HEK293T (cell line): ENCODE measurements at regions not wholly inside any gene's neighbourhood (a gene's known extent, or its start where the extent isn't known, plus 50 kb on each side); places are given as distances from the start of the nearest gene placed in this dataset.

Source experiments
- CTCF ChIA-PET: fragments of 350-600 bp; formaldehyde crosslinking; extraction: SDS; loops from one replicate; lab custom pipeline; 2021; ENCODE audit warnings: antibody characterized with exemption, inconsistent platforms; lab: Yijun Ruan, JAX
- POLR2A ChIA-PET: fragments of 350-600 bp; formaldehyde crosslinking; extraction: SDS; loops from one replicate; lab custom pipeline; 2020; ENCODE audit warnings: antibody characterized with exemption, inconsistent platforms; lab: Yijun Ruan, JAX
- DNase-seq: peaks from one replicate; pipeline ENCODE4 v3.0.0; 2012; ENCODE audit warnings: mixed read lengths; ENCODE audit errors: extremely low spot score
- ARNT ChIP-seq: fragments of 450-650 bp; IDR thresholded peaks from 2 replicates; pipeline ENCODE4 v1.6.1; 2017; ENCODE audit warnings: mild to moderate bottlenecking
- BHLHE40 ChIP-seq: fragments of 450-650 bp; IDR thresholded peaks from 2 replicates; pipeline ENCODE4 v1.6.1; 2016; ENCODE audit warnings: mild to moderate bottlenecking, moderate library complexity, borderline replicate concordance
- CTBP1 ChIP-seq: fragments of 450-650 bp; IDR thresholded peaks from 2 replicates; pipeline ENCODE4 v1.6.1; 2016; ENCODE audit warnings: borderline replicate concordance
- ELF4 ChIP-seq: fragments of 450-650 bp; IDR thresholded peaks from 2 replicates; pipeline ENCODE4 v1.6.1; 2017; ENCODE audit warnings: antibody characterized with exemption
- FOXA1 ChIP-seq: fragments of 450-650 bp; IDR thresholded peaks from 2 replicates; pipeline ENCODE4 v1.6.1; 2016; ENCODE audit warnings: mild to moderate bottlenecking
- FOXK2 ChIP-seq: fragments of 450-650 bp; IDR thresholded peaks from 2 replicates; pipeline ENCODE4 v1.6.1; 2016; ENCODE audit warnings: mild to moderate bottlenecking
- FOXM1 ChIP-seq: fragments of 450-650 bp; IDR thresholded peaks from 2 replicates; pipeline ENCODE4 v1.6.1; 2017; ENCODE audit warnings: mild to moderate bottlenecking, borderline replicate concordance
- HDGF ChIP-seq: fragments of 450-650 bp; IDR thresholded peaks from 2 replicates; pipeline ENCODE4 v1.6.1; 2017; ENCODE audit warnings: antibody characterized with exemption, borderline replicate concordance
- L3MBTL2 ChIP-seq: fragments of 450-650 bp; conservative IDR thresholded peaks from 2 replicates; pipeline ENCODE4 v1.6.1; 2016; ENCODE audit warnings: mild to moderate bottlenecking
- LEF1 ChIP-seq: fragments of 450-650 bp; IDR thresholded peaks from 2 replicates; pipeline ENCODE4 v1.6.1; 2017; ENCODE audit warnings: mild to moderate bottlenecking, borderline replicate concordance
- NFRKB ChIP-seq: fragments of 450-650 bp; IDR thresholded peaks from 2 replicates; pipeline ENCODE4 v1.6.1; 2016; ENCODE audit warnings: mild to moderate bottlenecking, moderate library complexity
- SP1 ChIP-seq: fragments of 450-650 bp; IDR thresholded peaks from 2 replicates; pipeline ENCODE4 v1.6.1; 2017
- SUZ12 ChIP-seq: fragments of 450-650 bp; IDR thresholded peaks from 2 replicates; pipeline ENCODE4 v1.6.1; 2016; ENCODE audit warnings: mild to moderate bottlenecking
- TARDBP ChIP-seq: fragments of 450-650 bp; IDR thresholded peaks from 2 replicates; pipeline ENCODE4 v1.6.1; 2016
- ZNF384 ChIP-seq: fragments of 450-650 bp; IDR thresholded peaks from 2 replicates; pipeline ENCODE4 v1.6.1; 2016
- TF ChIP-seq, protein P1 (sequence below): fragments of 450-650 bp; IDR thresholded peaks from 2 replicates; pipeline ENCODE4 v1.6.1; 2016

DNA sequence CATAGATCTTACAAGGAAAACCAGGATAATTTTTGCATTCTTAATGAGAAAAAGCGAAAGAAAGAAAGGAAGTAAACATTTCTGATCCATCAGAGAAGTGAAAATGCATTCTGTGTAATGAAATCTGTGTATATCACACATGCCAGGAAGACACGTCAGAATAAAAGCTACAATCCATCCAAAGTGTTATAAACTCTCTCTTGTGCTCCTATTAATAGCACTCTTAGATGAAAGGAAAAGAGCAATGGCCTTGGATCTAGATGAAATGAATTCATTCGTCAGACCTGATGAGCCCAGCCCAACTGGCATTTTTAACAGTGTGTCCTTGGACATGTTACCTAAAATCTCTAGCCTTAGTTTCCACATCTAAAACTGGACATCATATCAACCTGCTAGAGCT lies 885.5 kb downstream of the CDH11 start:
- TF ChIP-seq SP1: no peak
- ChIA-PET POLR2A (no interaction called here), CTCF (no interaction called here)
- DNase-seq: no peak

DNA sequence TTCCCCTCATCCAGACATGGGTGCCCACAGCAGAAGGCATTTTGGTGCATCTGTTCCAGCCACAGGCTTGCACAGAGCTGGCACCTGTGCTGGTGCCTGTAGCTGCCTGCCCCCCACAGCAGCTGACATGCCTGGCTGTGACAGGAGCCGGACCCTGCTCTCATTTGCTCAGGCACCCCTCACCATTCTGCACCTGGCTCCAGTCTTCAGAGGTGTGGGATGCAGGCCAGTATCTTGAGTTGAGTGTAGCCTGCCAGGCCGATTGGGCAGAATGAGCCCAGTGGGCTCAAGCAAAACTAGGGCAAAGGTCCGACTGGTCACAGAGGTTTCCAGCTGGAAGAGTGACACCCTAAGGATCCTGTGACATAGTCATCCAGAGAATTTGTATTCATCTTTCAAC lies 887.7 kb downstream of the CDH11 start:
- no peak for DNase-seq
- TF ChIP-seq LEF1 (no peak), HDGF (no peak), NFRKB (no peak), ELF4 (no peak), L3MBTL2 (no peak), CTBP1 (no peak), SUZ12 (no peak), BHLHE40 (no peak), ZNF384 (no peak), FOXM1 (no peak), ARNT (no peak), FOXA1 (no peak), SP1 (no peak), TARDBP (no peak), FOXK2 (no peak)
- TF ChIP-seq, protein P1, sequence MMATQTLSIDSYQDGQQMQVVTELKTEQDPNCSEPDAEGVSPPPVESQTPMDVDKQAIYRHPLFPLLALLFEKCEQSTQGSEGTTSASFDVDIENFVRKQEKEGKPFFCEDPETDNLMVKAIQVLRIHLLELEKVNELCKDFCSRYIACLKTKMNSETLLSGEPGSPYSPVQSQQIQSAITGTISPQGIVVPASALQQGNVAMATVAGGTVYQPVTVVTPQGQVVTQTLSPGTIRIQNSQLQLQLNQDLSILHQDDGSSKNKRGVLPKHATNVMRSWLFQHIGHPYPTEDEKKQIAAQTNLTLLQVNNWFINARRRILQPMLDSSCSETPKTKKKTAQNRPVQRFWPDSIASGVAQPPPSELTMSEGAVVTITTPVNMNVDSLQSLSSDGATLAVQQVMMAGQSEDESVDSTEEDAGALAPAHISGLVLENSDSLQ: no peak
- CTCF ChIA-PET: no interaction called here
- POLR2A ChIA-PET: no interaction called here

DNA sequence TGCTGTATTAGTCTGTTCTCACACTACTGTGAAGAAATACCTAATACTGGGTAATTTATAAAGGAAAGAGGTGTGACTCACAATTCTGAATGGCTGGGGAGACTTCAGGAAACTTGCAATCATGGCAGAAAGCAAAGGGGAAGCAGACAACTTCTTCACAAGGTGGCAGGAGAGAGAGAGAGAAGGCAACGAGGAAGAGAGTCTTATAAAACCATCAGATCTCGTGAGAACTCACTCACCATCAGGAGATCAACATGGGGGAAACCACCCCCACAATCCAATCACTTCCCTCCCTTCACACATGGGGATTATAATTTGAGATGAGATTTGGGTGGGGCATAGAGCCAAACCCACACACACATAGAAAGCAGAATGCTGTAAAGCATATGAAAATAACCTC lies 896.2 kb downstream of the CDH11 start:
- TF ChIP-seq ZNF384: no peak
- TF ChIP-seq ELF4: no peak
- TF ChIP-seq FOXA1: no peak
- no peak for TF ChIP-seq CTBP1
- TF ChIP-seq FOXM1: no peak
- no peak for TF ChIP-seq ARNT
- no peak for TF ChIP-seq SP1
- no peak for TF ChIP-seq NFRKB
- TF ChIP-seq L3MBTL2: no peak
- TF ChIP-seq BHLHE40: no peak
- no peak for TF ChIP-seq HDGF
- no peak for TF ChIP-seq FOXK2
- TF ChIP-seq TARDBP: no peak
- POLR2A ChIA-PET: no interaction called here

DNA sequence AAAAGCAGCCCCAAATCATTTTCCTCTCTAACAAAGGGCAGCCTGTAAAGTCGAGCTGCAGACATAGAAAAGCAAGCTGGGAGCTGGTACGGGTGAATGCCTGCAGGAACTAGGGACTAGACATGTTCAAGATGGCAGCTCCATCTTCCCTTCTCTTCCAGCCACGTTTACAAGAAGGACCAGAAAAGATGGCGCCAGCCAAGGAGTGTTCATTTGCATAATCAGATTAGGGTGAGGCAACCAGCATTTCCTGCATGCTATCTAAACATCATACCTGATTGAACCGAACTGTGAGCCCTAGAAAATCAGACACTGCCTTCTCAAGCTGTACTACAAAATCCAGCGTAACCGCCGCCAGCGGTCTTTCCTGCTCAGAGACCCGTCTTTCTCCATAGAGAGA lies 896.8 kb downstream of the CDH11 start:
- DNase-seq: no peak
- TF ChIP-seq CTBP1: no peak
- TF ChIP-seq FOXK2: no peak
- no peak for TF ChIP-seq SUZ12
- TF ChIP-seq L3MBTL2: no peak
- TF ChIP-seq, protein P1: no peak
- TF ChIP-seq HDGF: no peak
- no peak for TF ChIP-seq ELF4
- TF ChIP-seq ARNT: no peak
- TF ChIP-seq FOXA1: no peak
- no peak for TF ChIP-seq ZNF384
- no peak for TF ChIP-seq SP1
- TF ChIP-seq BHLHE40: no peak
- TF ChIP-seq TARDBP: no peak
- no peak for TF ChIP-seq FOXM1
- POLR2A ChIA-PET: no interaction called here
- CTCF ChIA-PET: no interaction called here

More for the DNA sequence above, 896.2 kb downstream of the CDH11 start:
- no peak for DNase-seq
- CTCF ChIA-PET: no interaction called here

DNA sequence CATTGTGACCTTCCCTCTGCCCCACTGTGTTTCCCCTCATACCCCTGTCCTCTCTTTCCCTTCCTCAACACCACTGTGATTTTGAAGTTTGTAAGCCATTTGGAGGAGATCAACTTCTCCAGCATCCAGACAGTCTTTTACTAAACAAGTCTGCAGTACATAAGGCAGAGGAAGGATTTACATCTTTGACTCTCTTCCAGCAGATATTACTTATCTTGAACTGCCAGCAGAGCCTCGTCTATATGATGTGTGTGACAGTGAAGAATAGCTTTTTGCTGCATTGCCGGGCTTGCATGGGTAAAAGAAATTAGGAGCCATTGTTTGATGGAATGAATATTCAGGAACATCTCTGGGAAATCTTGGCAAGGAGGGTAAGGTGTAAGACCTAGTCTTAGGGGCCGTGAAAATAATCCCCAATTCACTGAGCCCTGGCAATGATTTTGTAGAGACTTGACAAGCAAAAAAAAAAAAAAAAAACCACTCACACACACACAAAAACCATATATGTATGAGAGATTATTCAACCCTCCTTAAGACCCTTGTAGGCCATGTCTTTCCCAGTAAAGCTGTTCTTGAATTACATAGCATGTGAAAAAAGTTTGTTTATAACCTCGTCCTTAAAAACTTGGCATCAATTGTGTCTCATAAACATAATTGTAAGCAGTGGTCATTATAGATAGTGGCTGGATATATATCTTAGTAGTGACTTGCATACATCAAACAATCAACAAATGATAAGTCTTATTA lies 903.9 kb downstream of the CDH11 start:
- no peak for DNase-seq
- TF ChIP-seq, protein P1: no peak
- TF ChIP-seq BHLHE40 (no peak), ARNT (no peak), FOXA1 (no peak), SP1 (no peak), CTBP1 (no peak), FOXM1 (no peak), HDGF (no peak), TARDBP (no peak), L3MBTL2 (no peak), FOXK2 (no peak), LEF1 (no peak), ELF4 (no peak), SUZ12 (no peak), ZNF384 (no peak), NFRKB (no peak)
- ChIA-PET POLR2A (no interaction called here), CTCF (no interaction called here)

DNA sequence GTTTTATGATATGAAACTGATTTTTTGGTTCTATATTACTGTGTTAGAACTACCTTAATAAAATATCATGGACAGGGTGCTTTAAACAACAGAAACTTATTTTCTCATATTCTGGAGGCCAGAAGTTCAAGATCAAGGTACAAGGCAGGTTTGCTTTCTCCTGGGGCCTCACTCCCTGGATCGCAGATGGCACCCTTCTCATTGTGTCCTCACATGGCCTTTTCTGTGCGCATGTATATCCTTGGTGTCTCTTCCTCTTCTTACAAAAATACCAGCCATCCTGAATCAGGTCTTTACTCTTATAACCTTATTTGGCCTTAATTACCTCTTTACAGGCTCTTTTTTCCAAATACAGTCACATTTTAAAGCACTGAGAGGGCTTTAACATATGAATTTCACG lies 906.1 kb downstream of the CDH11 start:
- no peak for DNase-seq
- ChIA-PET POLR2A (no interaction called here), CTCF (no interaction called here)
- TF ChIP-seq SUZ12 (no peak), NFRKB (no peak), TARDBP (no peak), ZNF384 (no peak), ELF4 (no peak), LEF1 (no peak), L3MBTL2 (no peak), FOXA1 (no peak), ARNT (no peak), SP1 (no peak), FOXM1 (no peak), HDGF (no peak)
- TF ChIP-seq, protein P1: no peak
